Neural crest cell (in vitro differentiated cells): ENCODE measurements at regions not wholly inside any gene's neighbourhood (a gene's known extent, or its start where the extent isn't known, plus 50 kb on each side); places are given as distances from the start of the nearest gene placed in this dataset.
"Not testable (repeated sequence)": the region's sequence is repeated elsewhere in the genome, so short reads cannot be mapped to it uniquely, and the experiment has no call there.

Source experiments
- DNase-seq: peaks from one replicate; pipeline ENCODE4 v3.0.0; 2021; ENCODE audit warnings: low read depth, mixed read lengths, low spot score
- H3K27ac Mint-ChIP-seq: one replicate; pipeline ENCODE4 v1.8.0; 2021; ENCODE audit warnings: mild to moderate bottlenecking, mixed read lengths; ENCODE audit not compliant: unreplicated experiment
- H3K27me3 Mint-ChIP-seq: 2 replicates; pipeline ENCODE4 v1.8.0; 2021; ENCODE audit warnings: low read depth, mild to moderate bottlenecking, mixed read lengths
- H3K36me3 Mint-ChIP-seq: 2 replicates; pipeline ENCODE4 v1.8.0; 2021; ENCODE audit warnings: low read depth, mild to moderate bottlenecking, mixed read lengths
- H3K4me1 Mint-ChIP-seq: 2 replicates; pipeline ENCODE4 v1.8.0; 2021; ENCODE audit warnings: mixed read lengths
- H3K4me3 Mint-ChIP-seq: one replicate; pipeline ENCODE4 v1.8.0; 2021; ENCODE audit warnings: mild to moderate bottlenecking, mixed read lengths
- H3K9me3 Mint-ChIP-seq: 2 replicates; pipeline ENCODE4 v1.8.0; 2021; ENCODE audit warnings: mixed read lengths
- TF ChIP-seq, protein P1 (sequence below): fragments of 200-600 bp; sonication (generic); conservative IDR thresholded peaks from 2 replicates; pipeline ENCODE4 v1.5.0; 2021; ENCODE audit warnings: antibody characterized with exemption, mild to moderate bottlenecking

DNA sequence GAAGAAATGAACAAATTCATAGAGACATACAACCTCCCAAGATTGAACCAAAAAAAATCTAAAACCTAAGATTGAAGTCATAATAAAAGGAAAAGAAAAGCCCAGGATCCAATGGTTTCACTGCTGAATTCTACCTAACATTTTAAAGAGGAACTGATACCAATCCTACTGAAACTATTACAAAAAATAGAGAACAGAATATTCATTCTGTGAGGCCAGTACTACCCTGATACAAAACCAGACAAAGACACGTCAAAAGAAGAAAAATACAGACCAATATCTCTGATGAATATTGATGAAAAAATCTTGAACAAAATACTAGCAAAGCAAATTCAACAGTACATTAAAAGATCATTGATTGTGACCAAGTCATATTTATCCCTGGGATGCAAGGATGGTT, 128.5 kb upstream of the STEAP1 start:
- Mint-ChIP-seq H3K36me3 (no peaks in the 10 kb centered on the region), H3K9me3 (peaks cover 10% of the 10 kb centered on the region), H3K4me1 (no peaks in the 10 kb centered on the region), H3K27me3 (no peaks in the 10 kb centered on the region), H3K4me3 (no peak overlapping the region), H3K27ac (no peak overlapping the region)
- no peak for DNase-seq
- TF ChIP-seq, protein P1, sequence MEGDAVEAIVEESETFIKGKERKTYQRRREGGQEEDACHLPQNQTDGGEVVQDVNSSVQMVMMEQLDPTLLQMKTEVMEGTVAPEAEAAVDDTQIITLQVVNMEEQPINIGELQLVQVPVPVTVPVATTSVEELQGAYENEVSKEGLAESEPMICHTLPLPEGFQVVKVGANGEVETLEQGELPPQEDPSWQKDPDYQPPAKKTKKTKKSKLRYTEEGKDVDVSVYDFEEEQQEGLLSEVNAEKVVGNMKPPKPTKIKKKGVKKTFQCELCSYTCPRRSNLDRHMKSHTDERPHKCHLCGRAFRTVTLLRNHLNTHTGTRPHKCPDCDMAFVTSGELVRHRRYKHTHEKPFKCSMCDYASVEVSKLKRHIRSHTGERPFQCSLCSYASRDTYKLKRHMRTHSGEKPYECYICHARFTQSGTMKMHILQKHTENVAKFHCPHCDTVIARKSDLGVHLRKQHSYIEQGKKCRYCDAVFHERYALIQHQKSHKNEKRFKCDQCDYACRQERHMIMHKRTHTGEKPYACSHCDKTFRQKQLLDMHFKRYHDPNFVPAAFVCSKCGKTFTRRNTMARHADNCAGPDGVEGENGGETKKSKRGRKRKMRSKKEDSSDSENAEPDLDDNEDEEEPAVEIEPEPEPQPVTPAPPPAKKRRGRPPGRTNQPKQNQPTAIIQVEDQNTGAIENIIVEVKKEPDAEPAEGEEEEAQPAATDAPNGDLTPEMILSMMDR = no peak

DNA sequence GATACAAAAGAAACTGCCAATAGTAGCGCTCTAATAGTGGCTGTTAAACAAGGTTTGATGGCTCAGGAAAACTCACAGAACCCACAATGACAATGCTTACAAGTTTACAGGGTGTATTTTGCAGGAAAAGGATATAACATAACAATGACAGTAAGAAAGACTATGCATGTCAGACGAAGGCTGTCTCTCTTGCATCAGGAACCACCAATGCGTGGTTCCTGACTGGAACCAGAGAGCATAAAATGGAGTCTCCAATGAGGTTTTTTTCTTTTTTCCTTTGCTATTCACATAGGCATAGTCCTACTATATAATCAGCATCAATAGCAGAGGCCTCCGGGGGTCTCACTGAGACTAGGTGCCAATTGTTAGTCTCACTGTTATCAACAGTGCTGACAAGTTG, 120.4 kb upstream of the STEAP1 start:
- no peak for DNase-seq
- H3K27ac Mint-ChIP-seq = no peak overlapping the region
- peaks cover 12% of the 10 kb centered on the region for H3K4me1 Mint-ChIP-seq
- no peaks in the 10 kb centered on the region for H3K9me3 Mint-ChIP-seq
- TF ChIP-seq, protein P1 = no peak
- H3K36me3 Mint-ChIP-seq = no peaks in the 10 kb centered on the region
- no peaks in the 10 kb centered on the region for H3K27me3 Mint-ChIP-seq
- no peak overlapping the region for H3K4me3 Mint-ChIP-seq

DNA sequence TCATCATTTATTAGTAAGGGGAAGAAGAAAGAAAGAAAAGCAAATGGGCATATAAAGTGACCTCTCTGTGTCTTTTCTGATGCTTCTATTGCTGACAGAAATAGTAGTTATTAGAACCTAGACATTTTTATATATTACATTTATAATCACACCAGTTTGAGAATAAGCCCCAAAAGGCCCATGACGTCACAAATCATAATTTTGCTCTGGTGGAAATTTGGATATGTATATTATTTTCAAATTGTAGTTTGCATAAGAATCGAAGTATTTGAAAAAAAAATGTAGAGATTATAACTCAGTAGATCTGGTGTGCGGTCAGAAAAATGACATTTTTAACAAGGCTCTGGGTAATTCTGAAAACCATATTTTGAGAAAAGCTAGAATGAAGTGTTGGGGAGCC, 101.2 kb upstream of the STEAP1 start:
- H3K4me1 Mint-ChIP-seq = no peaks in the 10 kb centered on the region
- DNase-seq = no peak
- H3K36me3 Mint-ChIP-seq = no peaks in the 10 kb centered on the region
- no peak overlapping the region for H3K4me3 Mint-ChIP-seq
- H3K9me3 Mint-ChIP-seq = peaks cover 2% of the 10 kb centered on the region
- TF ChIP-seq, protein P1 = no peak
- H3K27ac Mint-ChIP-seq = no peak overlapping the region
- no peaks in the 10 kb centered on the region for H3K27me3 Mint-ChIP-seq

DNA sequence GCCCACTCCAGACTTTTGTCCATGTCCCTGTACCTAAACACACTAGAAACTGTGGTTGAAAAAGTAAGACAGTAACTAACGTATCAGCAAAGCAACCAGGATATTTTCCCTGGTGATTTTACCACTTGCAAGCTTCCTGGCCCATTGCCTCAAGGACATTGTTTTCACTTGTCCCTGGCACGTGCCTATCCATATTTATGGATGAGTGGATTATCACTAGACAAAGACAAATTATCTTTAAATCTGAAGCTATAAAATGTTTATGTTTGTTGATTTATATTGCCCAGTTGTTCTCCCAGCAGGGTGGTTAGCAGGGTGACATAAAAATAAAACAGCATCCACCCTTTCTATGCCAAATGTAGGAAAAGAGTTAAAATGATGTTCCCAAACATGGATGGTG, 93.2 kb upstream of the STEAP1 start:
- no peak overlapping the region for H3K27ac Mint-ChIP-seq
- peaks cover 3% of the 10 kb centered on the region for H3K4me1 Mint-ChIP-seq
- H3K27me3 Mint-ChIP-seq = no peaks in the 10 kb centered on the region
- DNase-seq = no peak
- TF ChIP-seq, protein P1 = no peak
- no peak overlapping the region for H3K4me3 Mint-ChIP-seq
- peaks cover 3% of the 10 kb centered on the region for H3K9me3 Mint-ChIP-seq
- H3K36me3 Mint-ChIP-seq = no peaks in the 10 kb centered on the region

DNA sequence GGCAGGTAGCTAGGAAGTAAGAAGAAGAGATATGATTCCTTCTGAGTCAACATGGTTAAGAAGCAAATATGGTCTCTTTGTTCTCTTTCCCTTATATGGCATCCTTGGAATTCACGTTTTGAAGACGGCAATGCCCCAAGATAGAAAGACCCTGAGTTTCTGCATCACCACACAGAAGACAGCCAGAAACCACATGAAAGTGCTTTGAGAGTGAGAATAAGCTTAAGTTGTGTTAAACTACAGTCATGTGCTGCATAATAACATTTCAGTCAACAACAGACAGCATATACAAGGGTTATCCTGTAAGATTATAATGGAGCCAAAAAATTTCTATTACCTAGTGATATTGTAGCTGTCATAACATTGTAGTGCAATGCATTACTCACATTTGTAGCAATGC, 89.9 kb upstream of the STEAP1 start:
- Mint-ChIP-seq H3K36me3 (no peaks in the 10 kb centered on the region), H3K4me3 (no peak overlapping the region), H3K4me1 (peaks cover 3% of the 10 kb centered on the region), H3K27me3 (no peaks in the 10 kb centered on the region), H3K27ac (no peak overlapping the region), H3K9me3 (peaks cover 3% of the 10 kb centered on the region)
- TF ChIP-seq, protein P1 = no peak
- no peak for DNase-seq

DNA sequence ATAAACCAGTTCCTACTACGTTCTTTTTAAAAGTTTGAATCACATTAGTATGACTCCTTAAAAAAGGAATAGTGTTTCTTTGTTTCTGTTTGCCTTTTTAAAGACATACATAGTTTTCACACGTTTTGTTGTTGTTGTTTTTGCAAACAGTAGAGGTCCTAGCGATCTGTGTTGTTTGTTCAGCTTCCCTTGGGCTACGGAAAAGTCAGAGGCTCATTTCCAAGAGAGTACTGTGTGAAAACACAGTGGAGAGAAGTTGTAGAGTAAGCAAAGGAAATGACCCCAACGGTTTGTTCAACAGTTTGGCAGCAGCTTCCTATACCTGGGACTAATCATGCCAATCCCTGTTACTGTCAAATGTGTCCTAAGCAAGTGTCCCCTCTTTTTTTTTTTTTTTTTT, 87.1 kb upstream of the STEAP1 start:
- Mint-ChIP-seq H3K27ac (no peak overlapping the region), H3K36me3 (no peaks in the 10 kb centered on the region), H3K9me3 (peaks cover 3% of the 10 kb centered on the region), H3K27me3 (no peaks in the 10 kb centered on the region), H3K4me3 (no peak overlapping the region), H3K4me1 (no peaks in the 10 kb centered on the region)
- no peak for DNase-seq
- TF ChIP-seq, protein P1 = no peak

DNA sequence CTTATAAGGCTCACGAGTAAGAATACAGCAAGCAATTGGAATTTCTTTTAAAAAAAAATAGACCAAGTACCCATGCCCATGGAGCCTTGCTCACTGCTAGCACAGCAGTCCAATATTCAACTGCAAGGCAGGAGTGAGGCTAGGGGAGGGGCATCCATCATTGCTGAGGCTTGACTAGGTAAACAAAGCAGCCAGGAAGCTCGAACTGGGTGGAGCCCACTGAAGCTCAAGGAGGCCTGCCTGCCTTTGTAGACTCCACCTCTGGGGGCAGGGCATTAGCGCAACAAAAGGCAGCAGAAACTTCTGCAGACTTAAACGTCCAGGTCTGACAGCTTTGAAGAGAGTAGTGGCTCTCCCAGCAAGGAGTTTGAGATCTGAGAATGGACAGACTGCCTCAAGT, 84.0 kb upstream of the STEAP1 start:
- DNase-seq, H3K27ac Mint-ChIP-seq, H3K27me3 Mint-ChIP-seq, H3K9me3 Mint-ChIP-seq, H3K36me3 Mint-ChIP-seq, H3K4me3 Mint-ChIP-seq, H3K4me1 Mint-ChIP-seq: not testable (repeated sequence)
